Upper lobe of left lung (tissue), 4 donors: ENCODE measurements at regions not wholly inside any gene's neighbourhood (a gene's known extent, or its start where the extent isn't known, plus 50 kb on each side); places are given as distances from the start of the nearest gene placed in this dataset.

Source experiments
- POLR2AphosphoS5 ChIP-seq, 2 donors: sonication (generic); formaldehyde crosslinking; IDR thresholded peaks; one replicate each; pipeline ENCODE4 v1.5.1; 2017; ENCODE audit warnings: antibody characterized with exemption in 2 of 2
- TF ChIP-seq, protein P1 (sequence below), 6 experiments: fragments of 450-650 bp in 4 of 6; fragments of 200-600 bp in 2 of 6; sonication (generic) in 2 of 6; IDR thresholded peaks; one replicate each; pipeline ENCODE4 v1.5.1; 2016 to 2019; ENCODE audit warnings: antibody characterized with exemption in 6 of 6

GRCh38 chr15:47640901-47641300, 76.4 kb upstream of the SEMA6D start:
- TF ChIP-seq, protein P1, sequence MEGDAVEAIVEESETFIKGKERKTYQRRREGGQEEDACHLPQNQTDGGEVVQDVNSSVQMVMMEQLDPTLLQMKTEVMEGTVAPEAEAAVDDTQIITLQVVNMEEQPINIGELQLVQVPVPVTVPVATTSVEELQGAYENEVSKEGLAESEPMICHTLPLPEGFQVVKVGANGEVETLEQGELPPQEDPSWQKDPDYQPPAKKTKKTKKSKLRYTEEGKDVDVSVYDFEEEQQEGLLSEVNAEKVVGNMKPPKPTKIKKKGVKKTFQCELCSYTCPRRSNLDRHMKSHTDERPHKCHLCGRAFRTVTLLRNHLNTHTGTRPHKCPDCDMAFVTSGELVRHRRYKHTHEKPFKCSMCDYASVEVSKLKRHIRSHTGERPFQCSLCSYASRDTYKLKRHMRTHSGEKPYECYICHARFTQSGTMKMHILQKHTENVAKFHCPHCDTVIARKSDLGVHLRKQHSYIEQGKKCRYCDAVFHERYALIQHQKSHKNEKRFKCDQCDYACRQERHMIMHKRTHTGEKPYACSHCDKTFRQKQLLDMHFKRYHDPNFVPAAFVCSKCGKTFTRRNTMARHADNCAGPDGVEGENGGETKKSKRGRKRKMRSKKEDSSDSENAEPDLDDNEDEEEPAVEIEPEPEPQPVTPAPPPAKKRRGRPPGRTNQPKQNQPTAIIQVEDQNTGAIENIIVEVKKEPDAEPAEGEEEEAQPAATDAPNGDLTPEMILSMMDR (IDR thresholded peaks at IDR 0.05): no peak
- TF ChIP-seq POLR2AphosphoS5 (IDR thresholded peaks at IDR 0.05): no peak
